ENCODE measurements at regions not wholly inside any gene's neighbourhood (a gene's known extent, or its start where the extent isn't known, plus 50 kb on each side); places are given as distances from the start of the nearest gene placed in this dataset.
A peak's percentile ranks its signal among the peaks of the same experiment; 100 is the strongest.

- H3K27ac Mint-ChIP-seq (ENCODE audit: unreplicated experiment): no peak overlapping the region
- Histone ChIP-seq H4K20me1 (ENCODE audit: insufficient read depth, low read length) (no peaks in the 10 kb centered on the region), H3K27ac (ENCODE audit: low read depth, low read length) (no peak overlapping the region), H3K9ac (ENCODE audit: low read length) (no peak overlapping the region), H3K36me3 (ENCODE audit: insufficient read depth, low read length) (no peaks in the 10 kb centered on the region), H2AFZ (ENCODE audit: low read depth, low read length) (no peak overlapping the region), H3K4me2 (ENCODE audit: low read length) (no peak overlapping the region), H3K4me3 (ENCODE audit: insufficient read depth, low read depth, low read length) (no peak overlapping the region), H3K9me3 (ENCODE audit: insufficient read depth, low read depth, low read length) (no peaks in the 10 kb centered on the region), H3K27me3 (ENCODE audit: insufficient read depth, low read length) (peaks cover 28% of the 10 kb centered on the region), H3K79me2 (ENCODE audit: insufficient read depth, low read length) (no peaks in the 10 kb centered on the region), H3K4me1 (ENCODE audit: insufficient read depth, low read length) (no peaks in the 10 kb centered on the region)
- DNase-seq (ENCODE audit: low read depth) (no peak), FAIRE-seq (no peak)
- TF ChIP-seq CTCF (IDR thresholded peaks at IDR 0.05; ENCODE audit: insufficient read depth, low read depth, low read length) (peak; percentile 10), EZH2 (IDR thresholded peaks at IDR 0.05; ENCODE audit: insufficient read depth, low read length) (no peak)
- H3K9me3 Mint-ChIP-seq (ENCODE audit: unreplicated experiment): peaks cover 2% of the 10 kb centered on the region
- no peaks in the 10 kb centered on the region for H3K36me3 Mint-ChIP-seq (ENCODE audit: low read depth, unreplicated experiment)
- H3K4me1 Mint-ChIP-seq (ENCODE audit: low read depth, unreplicated experiment): no peaks in the 10 kb centered on the region
- peaks cover 53% of the 10 kb centered on the region for H3K27me3 Mint-ChIP-seq (ENCODE audit: low read depth, unreplicated experiment)
- H3K4me3 Mint-ChIP-seq (ENCODE audit: unreplicated experiment): no peak overlapping the region
Observed at GRCh38 chr11:19323502-19323901, 82.8 kb upstream of the E2F8 start.

- H3K36me3 Mint-ChIP-seq (ENCODE audit: low read depth, unreplicated experiment): no peaks in the 10 kb centered on the region
- Histone ChIP-seq H3K9me3 (ENCODE audit: insufficient read depth, low read depth, low read length) (no peaks in the 10 kb centered on the region), H3K9ac (ENCODE audit: low read length) (no peak overlapping the region), H4K20me1 (ENCODE audit: insufficient read depth, low read length) (no peaks in the 10 kb centered on the region), H3K4me2 (ENCODE audit: low read length) (no peak overlapping the region), H2AFZ (ENCODE audit: low read depth, low read length) (no peak overlapping the region), H3K27me3 (ENCODE audit: insufficient read depth, low read length) (peaks cover 27% of the 10 kb centered on the region), H3K4me3 (ENCODE audit: insufficient read depth, low read depth, low read length) (no peak overlapping the region), H3K27ac (ENCODE audit: low read depth, low read length) (no peak overlapping the region), H3K36me3 (ENCODE audit: insufficient read depth, low read length) (no peaks in the 10 kb centered on the region), H3K79me2 (ENCODE audit: insufficient read depth, low read length) (no peaks in the 10 kb centered on the region), H3K4me1 (ENCODE audit: insufficient read depth, low read length) (no peaks in the 10 kb centered on the region)
- DNase-seq (ENCODE audit: low read depth) (no peak), FAIRE-seq (no peak)
- TF ChIP-seq CTCF (IDR thresholded peaks at IDR 0.05; ENCODE audit: insufficient read depth, low read depth, low read length) (no peak), EZH2 (IDR thresholded peaks at IDR 0.05; ENCODE audit: insufficient read depth, low read length) (no peak)
- peaks cover 52% of the 10 kb centered on the region for H3K27me3 Mint-ChIP-seq (ENCODE audit: low read depth, unreplicated experiment)
- H3K9me3 Mint-ChIP-seq (ENCODE audit: unreplicated experiment): peaks cover 2% of the 10 kb centered on the region
- no peak overlapping the region for H3K4me3 Mint-ChIP-seq (ENCODE audit: unreplicated experiment)
- H3K27ac Mint-ChIP-seq (ENCODE audit: unreplicated experiment): no peak overlapping the region
- no peaks in the 10 kb centered on the region for H3K4me1 Mint-ChIP-seq (ENCODE audit: low read depth, unreplicated experiment)
Observed at GRCh38 chr11:19321351-19321750, 80.6 kb upstream of the E2F8 start.

- H3K4me1 Mint-ChIP-seq (ENCODE audit: low read depth, unreplicated experiment): no peaks in the 10 kb centered on the region
- Histone ChIP-seq H4K20me1 (ENCODE audit: insufficient read depth, low read length) (no peaks in the 10 kb centered on the region), H3K79me2 (ENCODE audit: insufficient read depth, low read length) (no peaks in the 10 kb centered on the region), H3K27ac (ENCODE audit: low read depth, low read length) (no peak overlapping the region), H2AFZ (ENCODE audit: low read depth, low read length) (no peak overlapping the region), H3K9ac (ENCODE audit: low read length) (no peak overlapping the region), H3K4me1 (ENCODE audit: insufficient read depth, low read length) (no peaks in the 10 kb centered on the region), H3K4me3 (ENCODE audit: insufficient read depth, low read depth, low read length) (no peak overlapping the region), H3K27me3 (ENCODE audit: insufficient read depth, low read length) (peaks cover 27% of the 10 kb centered on the region), H3K4me2 (ENCODE audit: low read length) (no peak overlapping the region), H3K9me3 (ENCODE audit: insufficient read depth, low read depth, low read length) (no peaks in the 10 kb centered on the region), H3K36me3 (ENCODE audit: insufficient read depth, low read length) (no peaks in the 10 kb centered on the region)
- peaks cover 53% of the 10 kb centered on the region for H3K27me3 Mint-ChIP-seq (ENCODE audit: low read depth, unreplicated experiment)
- DNase-seq (ENCODE audit: low read depth) (no peak), FAIRE-seq (no peak)
- no peak overlapping the region for H3K27ac Mint-ChIP-seq (ENCODE audit: unreplicated experiment)
- no peak overlapping the region for H3K4me3 Mint-ChIP-seq (ENCODE audit: unreplicated experiment)
- no peaks in the 10 kb centered on the region for H3K36me3 Mint-ChIP-seq (ENCODE audit: low read depth, unreplicated experiment)
- H3K9me3 Mint-ChIP-seq (ENCODE audit: unreplicated experiment): peaks cover 2% of the 10 kb centered on the region
- no peak for TF ChIP-seq CTCF (IDR thresholded peaks at IDR 0.05; ENCODE audit: insufficient read depth, low read depth, low read length)
Observed at GRCh38 chr11:19320827-19321226, 80.1 kb upstream of the E2F8 start.
